Stimulated activated CD4-positive, alpha-beta T cell treated with anti-CD3 and anti-CD28 coated beads, Interleukin-1b, Interleukin-23, amount 100 ng/mL, for 24 hours (primary cell): ENCODE measurements at regions not wholly inside any gene's neighbourhood (a gene's known extent, or its start where the extent isn't known, plus 50 kb on each side); places are given as distances from the start of the nearest gene placed in this dataset.
"Not testable (repeated sequence)": the region's sequence is repeated elsewhere in the genome, so short reads cannot be mapped to it uniquely, and the experiment has no call there.

Experiments used
- DNase-seq, 4 experiments: peaks; one replicate each; pipeline ENCODE4 v3.0.0-alpha.2; 2020; ENCODE audit warnings: low read depth in 4 of 4, low spot score in 1 of 4

GRCh38 chr14:28157887-28158791 lies 608.4 kb upstream of the FOXG1 start:
- DNase-seq = no peak

DNA sequence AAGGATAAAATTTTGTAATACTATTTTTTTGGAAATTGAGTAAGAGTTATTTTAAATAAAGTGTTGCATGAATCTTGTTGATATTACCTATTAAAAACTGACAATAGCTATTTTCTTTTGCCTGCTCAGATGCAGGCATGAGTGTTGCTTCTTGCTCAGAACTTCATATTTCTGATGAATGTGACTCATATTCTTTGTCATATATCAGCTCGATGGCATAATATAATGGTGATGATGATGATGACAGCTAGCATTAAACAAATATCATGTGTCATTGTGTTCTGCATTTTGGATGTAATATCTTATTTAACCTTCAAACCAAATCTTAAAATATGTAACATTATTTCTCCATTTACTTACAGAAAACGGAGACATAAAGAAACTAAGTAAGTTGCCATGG lies 605.5 kb upstream of the FOXG1 start:
- no peak for DNase-seq

DNA sequence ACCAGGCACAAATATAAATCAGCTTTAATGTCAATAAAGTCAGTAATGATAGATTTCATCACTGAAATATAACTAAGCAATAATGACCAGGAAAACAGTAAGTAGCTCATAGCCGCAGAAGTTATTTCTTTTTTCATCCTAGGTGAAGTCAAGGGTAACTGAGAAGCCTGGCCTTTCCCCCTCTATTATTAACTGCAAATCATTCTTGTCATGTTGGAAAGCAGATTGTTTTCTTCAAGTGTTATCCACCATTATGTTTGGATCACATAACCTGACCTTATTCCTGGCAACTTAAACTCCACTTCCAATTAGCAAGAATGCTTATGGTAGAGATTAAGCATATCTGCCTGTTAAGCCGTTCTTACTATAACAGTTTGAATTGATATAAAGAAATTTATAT lies 603.4 kb upstream of the FOXG1 start:
- no peak for DNase-seq

- no peak for DNase-seq
These were observed 602.7 kb upstream of the FOXG1 start for GRCh38 chr14:28163897-28164296.

DNA sequence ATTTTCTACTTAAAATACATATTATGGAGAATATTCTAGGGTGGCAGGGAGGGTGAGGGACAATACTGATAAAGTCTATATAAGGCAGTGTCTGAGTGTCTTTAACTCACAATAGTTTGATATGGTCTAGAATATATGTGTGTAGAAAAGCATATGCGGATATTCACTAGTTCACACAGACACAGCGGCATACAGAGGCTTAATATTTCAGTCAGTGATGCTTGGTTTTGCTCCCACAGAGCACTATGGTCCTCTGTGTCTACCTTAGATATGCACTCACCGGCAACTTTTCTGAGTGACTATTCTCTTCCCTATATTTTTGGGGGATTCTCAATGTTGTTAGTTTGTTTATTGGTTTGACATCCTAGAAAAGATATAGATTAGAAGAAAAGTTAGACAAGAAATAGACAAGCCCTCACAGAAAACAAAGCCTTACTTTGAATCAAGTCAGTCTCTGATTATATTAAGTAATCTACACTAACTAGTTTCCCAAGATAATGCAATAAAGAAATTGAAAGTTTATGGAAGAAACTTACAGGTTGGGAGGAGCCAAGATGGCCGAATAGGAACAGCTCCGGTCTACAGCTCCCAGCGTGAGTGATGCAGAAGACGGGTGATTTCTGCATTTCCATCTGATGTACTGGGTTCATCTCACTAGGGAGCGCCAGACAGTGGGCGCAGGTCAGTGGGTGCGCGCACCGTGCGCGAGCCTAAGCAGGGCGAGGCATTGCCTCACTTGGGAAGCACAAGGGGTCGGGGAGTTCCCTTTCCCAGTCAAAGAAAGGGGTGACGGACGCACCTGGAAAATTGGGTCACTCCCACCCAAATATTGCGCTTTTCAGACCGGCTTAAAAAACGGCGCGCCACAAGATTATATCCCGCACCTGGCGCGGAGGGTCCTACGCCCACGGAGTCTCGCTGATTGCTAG lies 578.4 kb upstream of the FOXG1 start:
- DNase-seq = not testable (repeated sequence)

- no peak for DNase-seq
These were observed 569.7 kb upstream of the FOXG1 start for GRCh38 chr14:28196878-28197277.

GRCh38 chr14:28220391-28220790 lies 546.2 kb upstream of the FOXG1 start:
- DNase-seq = no peak

GRCh38 chr14:28240909-28241308 lies 525.7 kb upstream of the FOXG1 start:
- DNase-seq = no peak

- DNase-seq = no peak
These were observed 523.7 kb upstream of the FOXG1 start for GRCh38 chr14:28242895-28243294.

- DNase-seq = no peak
These were observed 523.0 kb upstream of the FOXG1 start for GRCh38 chr14:28243600-28243999.

DNA sequence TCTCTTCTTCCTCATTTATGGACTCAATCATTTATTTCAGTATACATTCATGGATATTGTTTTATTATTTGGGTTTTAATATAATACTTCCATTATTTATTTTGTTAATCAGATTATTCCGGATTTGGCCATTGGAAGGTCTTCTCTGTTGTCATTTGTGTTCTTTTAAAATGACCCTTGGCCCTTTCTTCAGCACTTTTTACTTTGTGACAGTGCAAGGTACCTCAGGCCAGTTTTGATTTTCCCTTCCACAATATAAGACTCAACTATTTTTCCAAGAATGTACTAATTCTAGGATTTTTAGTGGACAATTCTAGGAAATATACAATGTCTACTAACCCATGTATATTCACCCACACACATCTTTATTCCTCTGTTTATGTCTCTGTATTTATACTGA lies 521.4 kb upstream of the FOXG1 start:
- no peak for DNase-seq

- DNase-seq = no peak
These were observed 519.1 kb upstream of the FOXG1 start for GRCh38 chr14:28247491-28247890.

GRCh38 chr14:28252124-28252523 lies 514.5 kb upstream of the FOXG1 start:
- not testable (repeated sequence) for DNase-seq

GRCh38 chr14:28254768-28255167 lies 511.8 kb upstream of the FOXG1 start:
- DNase-seq = no peak

GRCh38 chr14:28264306-28264705 lies 502.3 kb upstream of the FOXG1 start:
- no peak for DNase-seq

- no peak for DNase-seq
These were observed 494.3 kb upstream of the FOXG1 start for GRCh38 chr14:28272270-28272669.

DNA sequence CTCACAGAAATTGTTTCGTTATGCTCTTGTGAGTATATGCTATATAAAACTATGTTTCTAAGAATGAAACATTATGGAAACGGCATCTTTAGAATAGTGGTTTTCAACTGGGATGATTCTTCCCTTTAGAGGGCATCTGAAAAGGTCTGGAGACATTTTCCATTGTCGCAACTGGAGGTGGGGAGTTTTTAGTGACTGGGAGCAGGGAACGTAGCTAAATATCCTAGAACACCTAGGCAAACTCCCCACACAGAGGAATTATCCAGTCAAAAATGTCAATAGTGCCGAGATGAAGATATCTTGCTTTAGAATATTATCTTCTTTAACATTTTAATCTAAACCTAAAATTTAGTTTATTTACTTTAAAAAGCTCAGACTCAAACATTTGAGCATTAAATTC lies 486.1 kb upstream of the FOXG1 start:
- no peak for DNase-seq

DNA sequence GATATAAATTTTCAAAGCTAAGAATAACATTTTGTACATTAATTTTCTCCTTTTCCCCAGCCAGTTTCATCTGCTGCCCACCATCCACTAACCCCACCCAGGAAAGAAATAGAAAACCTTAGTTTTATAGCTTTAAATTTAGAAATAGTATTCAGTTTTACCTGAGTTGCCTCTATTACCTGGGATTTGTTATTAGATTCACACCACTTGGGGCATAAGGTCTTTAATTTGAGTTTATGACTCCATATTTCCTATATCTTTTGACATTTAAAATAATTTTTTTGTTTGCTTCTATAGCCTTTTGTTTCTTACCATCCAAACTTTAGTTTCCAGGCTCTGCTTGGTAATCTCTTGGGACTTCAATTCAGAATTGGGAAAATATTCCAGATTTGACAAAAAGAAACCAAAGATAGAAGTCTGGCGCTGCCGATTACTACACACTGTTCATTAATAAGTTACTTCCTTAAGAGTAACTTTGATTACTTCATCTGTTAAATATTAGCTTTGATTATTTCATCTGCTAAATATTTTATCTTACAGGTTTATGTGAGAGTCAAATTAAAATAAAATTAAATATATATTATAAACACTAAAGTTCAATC lies 485.5 kb upstream of the FOXG1 start:
- DNase-seq = no peak

DNA sequence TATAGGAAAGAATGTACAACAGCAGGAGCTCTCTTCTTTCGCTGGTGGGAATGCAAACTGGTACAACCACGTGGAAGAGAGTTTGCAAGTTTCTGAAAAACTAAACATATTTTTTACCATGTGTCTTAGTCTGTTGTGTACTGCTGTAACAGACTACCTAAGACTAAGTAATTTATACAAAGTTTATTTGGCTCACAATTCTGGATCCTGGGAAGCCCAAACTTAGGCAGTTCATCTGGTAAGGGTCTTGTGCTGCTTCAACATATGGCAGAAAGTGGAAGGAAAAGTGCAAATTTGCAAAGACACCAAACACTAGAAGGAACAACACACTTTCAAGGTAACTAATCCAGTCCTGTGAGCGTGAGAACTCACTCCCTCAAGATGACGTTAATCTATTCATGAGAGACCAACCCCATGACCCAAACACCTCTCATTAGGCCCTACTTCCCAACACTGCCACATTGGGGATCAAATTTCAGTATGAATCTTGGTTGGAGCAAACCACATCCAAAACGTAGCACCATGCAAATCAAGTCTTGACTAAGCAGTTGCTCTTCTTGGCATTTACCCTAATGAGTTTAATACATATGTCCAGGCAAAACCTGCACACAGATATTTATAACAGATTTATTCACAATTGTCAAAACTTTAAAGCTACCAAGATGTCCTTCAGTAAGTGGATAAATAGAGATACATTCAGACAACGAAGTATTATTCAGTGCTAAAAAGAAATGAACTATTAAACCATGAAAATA lies 481.9 kb upstream of the FOXG1 start:
- no peak for DNase-seq

GRCh38 chr14:28294834-28295440 lies 471.6 kb upstream of the FOXG1 start:
- DNase-seq = no peak
